PC-3 (cell line): ENCODE measurements at regions not wholly inside any gene's neighbourhood (a gene's known extent, or its start where the extent isn't known, plus 50 kb on each side); places are given as distances from the start of the nearest gene placed in this dataset.

Experiments
- CTCF ChIP-seq: fragments of 300-600 bp; sonication (generic); conservative IDR thresholded peaks from 2 replicates; pipeline ENCODE4 v1.5.1; 2017; ENCODE audit warnings: antibody characterized with exemption, low read depth, mild to moderate bottlenecking, low read length
- EZH2 ChIP-seq: fragments of 300-600 bp; sonication (generic); IDR thresholded peaks from one replicate; pipeline ENCODE4 v1.6.1; 2017; ENCODE audit warnings: antibody characterized with exemption, mild to moderate bottlenecking, low read length; ENCODE audit not compliant: unreplicated experiment
- EZH2phosphoT487 ChIP-seq: fragments of 300-600 bp; sonication (generic); IDR thresholded peaks from 2 replicates; pipeline ENCODE4 v1.6.1; 2018; ENCODE audit warnings: mild to moderate bottlenecking, antibody characterized with exemption, low read length, borderline replicate concordance

GRCh38 chr20:17066902-17067301 is 159.9 kb upstream of the PCSK2 start:
- TF ChIP-seq EZH2phosphoT487 (no peak), CTCF (no peak), EZH2 (no peak)
